ENCODE measurements at regions not wholly inside any gene's neighbourhood (a gene's known extent, or its start where the extent isn't known, plus 50 kb on each side); places are given as distances from the start of the nearest gene placed in this dataset.

GRCh38 chr10:128560406-128560805 is 434.2 kb upstream of the MKI67 start:
- 0% methylated on average over 1 of the region's 1 CpG for WGBS (ENCODE audit: insufficient coverage, low coverage, missing lambda C conversion rate)
- Histone ChIP-seq H4K20me1 (replicated peaks; ENCODE audit: control insufficient read depth, insufficient read depth, low read length) (no peaks in the 10 kb centered on the region), H3K27ac (ENCODE audit: extremely low read depth, low read depth, low read length) (no peak overlapping the region), H3K4me3 (no peak overlapping the region), H2AFZ (ENCODE audit: low read depth, low read length) (no peak overlapping the region), H3K4me1 (replicated peaks in 1 of 2; ENCODE audit: control insufficient read depth in 2 of 2, insufficient read depth in 2 of 2, low read length in 2 of 2) (no peaks in the 10 kb centered on the region; a peak in 2 of 5 replicates), H3K79me2 (ENCODE audit: control insufficient read depth, insufficient read depth, low read length) (no peaks in the 10 kb centered on the region), H3K9me1 (ENCODE audit: control insufficient read depth, insufficient read depth, low read length) (no peaks in the 10 kb centered on the region), H3K27me3 (ENCODE audit: control insufficient read depth in 2 of 2, insufficient read depth in 2 of 2, low read length in 2 of 2) (no peaks in the 10 kb centered on the region), H3K9me3 (replicated peaks; ENCODE audit: control insufficient read depth, insufficient read depth, low read depth, low read length) (no peaks in the 10 kb centered on the region), H3K4me2 (ENCODE audit: insufficient read depth, low read length) (no peak overlapping the region), H3K36me3 (ENCODE audit: control insufficient read depth, insufficient read depth, low read length) (no peaks in the 10 kb centered on the region), H3K9ac (ENCODE audit: insufficient read depth in 1 of 2, low read depth in 2 of 2, low read length in 2 of 2) (no peak overlapping the region)
- ATAC-seq (no peak), DNase-seq (ENCODE audit: extremely low read depth in 1 of 4, low spot score in 3 of 4) (no peak), FAIRE-seq (no peak)
- no peak for TF ChIP-seq PML (IDR thresholded peaks at IDR 0.05; ENCODE audit: low read length)
- TF ChIP-seq ZNF347 (CRISPR knock-in tag; IDR thresholded peaks at IDR 0.05; ENCODE audit: low read depth): no peak
- ChIA-PET CTCF (ENCODE audit: low intra/inter-chr PET ratio) (no interaction called here), POLR2A (interaction anchor here (0.6 kb wide), 1 partner anchor 281 kb away, joined by 3 read pairs; no protein-coding TSS in a partner anchor)
- no TSS peak for BruUV-seq (replicated peaks)
- in situ Hi-C loops (cut with MboI) (no loop called here), intact Hi-C loops (cut with micrococcal nuclease) (no loop called here)

- BruUV-seq (replicated peaks): no TSS peak
- H3K4me2 ChIP-seq (ENCODE audit: insufficient read depth, low read length): no peak overlapping the region
- H3K9me1 ChIP-seq (ENCODE audit: control insufficient read depth, insufficient read depth, low read length): no peaks in the 10 kb centered on the region
- 73% methylated on average over 3 of the region's 3 CpGs for WGBS (ENCODE audit: insufficient coverage, low coverage, missing lambda C conversion rate)
- ChIA-PET POLR2A (interaction anchor here (0.6 kb wide), 1 partner anchor 281 kb away, joined by 3 read pairs; no protein-coding TSS in a partner anchor), CTCF (ENCODE audit: low intra/inter-chr PET ratio) (no interaction called here)
- H3K4me3 ChIP-seq: no peak overlapping the region
- H3K79me2 ChIP-seq (ENCODE audit: control insufficient read depth, insufficient read depth, low read length): no peaks in the 10 kb centered on the region
- no peaks in the 10 kb centered on the region for H4K20me1 ChIP-seq (replicated peaks; ENCODE audit: control insufficient read depth, insufficient read depth, low read length)
- intact Hi-C loops (cut with micrococcal nuclease) (no loop called here), in situ Hi-C loops (cut with MboI) (no loop called here)
- ATAC-seq (no peak), FAIRE-seq (no peak), DNase-seq (ENCODE audit: extremely low read depth in 1 of 4, low spot score in 3 of 4) (no peak)
- no peaks in the 10 kb centered on the region for H3K9me3 ChIP-seq (replicated peaks; ENCODE audit: control insufficient read depth, insufficient read depth, low read depth, low read length)
- TF ChIP-seq CBX2 (IDR thresholded peaks at IDR 0.05; ENCODE audit: insufficient read depth, low read length, poor library complexity, severe bottlenecking) (no peak), SP2 (IDR thresholded peaks at IDR 0.05; ENCODE audit: extremely low read depth, low read depth, low read length, poor library complexity, severe bottlenecking) (no peak), LARP7 (IDR thresholded peaks at IDR 0.05) (no peak), SRSF9 (IDR thresholded peaks at IDR 0.05; ENCODE audit: borderline replicate concordance, low read depth, low read length) (no peak), CHD2 (IDR thresholded peaks at IDR 0.05; ENCODE audit: low read depth, low read length) (no peak)
- H3K9ac ChIP-seq (ENCODE audit: insufficient read depth in 1 of 2, low read depth in 2 of 2, low read length in 2 of 2): no peak overlapping the region
- H3K36me3 ChIP-seq (ENCODE audit: control insufficient read depth, insufficient read depth, low read length): no peaks in the 10 kb centered on the region
- no peaks in the 10 kb centered on the region for H3K27me3 ChIP-seq (ENCODE audit: control insufficient read depth in 2 of 2, insufficient read depth in 2 of 2, low read length in 2 of 2)
- no peaks in the 10 kb centered on the region; a peak in 2 of 5 replicates for H3K4me1 ChIP-seq (replicated peaks in 1 of 2; ENCODE audit: control insufficient read depth in 2 of 2, insufficient read depth in 2 of 2, low read length in 2 of 2)
- no peak overlapping the region for H2AFZ ChIP-seq (ENCODE audit: low read depth, low read length)
- H3K27ac ChIP-seq (ENCODE audit: extremely low read depth, low read depth, low read length): no peak overlapping the region
Measured at GRCh38 chr10:128560993-128561392, 434.8 kb upstream of the MKI67 start.

Measured in K562 (cell line).